ENCODE measurements at regions not wholly inside any gene's neighbourhood (a gene's known extent, or its start where the extent isn't known, plus 50 kb on each side); places are given as distances from the start of the nearest gene placed in this dataset.

DNA sequence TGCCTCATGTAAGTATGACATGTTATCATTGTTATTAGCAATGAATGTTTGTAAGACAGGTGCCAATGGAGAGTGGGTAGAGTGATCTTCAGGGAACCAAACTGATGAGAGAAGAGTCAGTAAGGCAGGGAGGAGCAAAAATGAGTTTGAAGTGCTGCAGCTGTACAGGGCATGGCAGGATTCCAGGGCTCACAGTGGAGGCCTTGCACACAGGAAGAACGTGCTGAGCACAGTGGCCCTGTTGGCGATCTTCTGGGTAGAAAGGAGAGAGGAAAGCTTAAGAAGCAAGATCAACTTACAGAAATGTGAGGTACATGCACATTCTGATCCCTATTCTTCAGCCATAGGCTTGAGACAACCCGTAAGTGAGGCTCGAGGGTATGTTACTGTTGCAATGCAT is 219.3 kb upstream of the TMEM45B start:
- Histone ChIP-seq H3K36me3 (ENCODE audit: control insufficient read depth, insufficient read depth, low read length) (no peaks in the 10 kb centered on the region), H2AFZ (ENCODE audit: low read depth, low read length) (no peak overlapping the region), H3K4me3 (no peak overlapping the region), H3K9me1 (ENCODE audit: control insufficient read depth, insufficient read depth, low read length) (no peaks in the 10 kb centered on the region), H3K27me3 (ENCODE audit: control insufficient read depth in 2 of 2, insufficient read depth in 2 of 2, low read length in 2 of 2) (peaks cover 0 to 6% of the 10 kb centered on the region in 2 experiments; a peak in 1 of 5 replicates), H3K4me2 (ENCODE audit: insufficient read depth, low read length) (no peak overlapping the region), H4K20me1 (replicated peaks; ENCODE audit: control insufficient read depth, insufficient read depth, low read length) (no peaks in the 10 kb centered on the region), H3K4me1 (replicated peaks in 1 of 2; ENCODE audit: control insufficient read depth in 2 of 2, insufficient read depth in 2 of 2, low read length in 2 of 2) (no peaks in the 10 kb centered on the region; a peak in 1 of 5 replicates), H3K9ac (ENCODE audit: insufficient read depth in 1 of 2, low read depth in 2 of 2, low read length in 2 of 2) (no peak overlapping the region), H3K79me2 (ENCODE audit: control insufficient read depth, insufficient read depth, low read length) (no peaks in the 10 kb centered on the region), H3K27ac (ENCODE audit: extremely low read depth, low read depth, low read length) (no peak overlapping the region), H3K9me3 (replicated peaks; ENCODE audit: control insufficient read depth, insufficient read depth, low read depth, low read length) (no peaks in the 10 kb centered on the region)
- ChIA-PET POLR2A (interaction anchor here (0.6 kb wide), 1 partner anchor 602 kb away, joined by 4 read pairs; no protein-coding TSS in a partner anchor), CTCF (ENCODE audit: low intra/inter-chr PET ratio) (no interaction called here)
- in situ Hi-C loops (cut with MboI) (no loop called here), intact Hi-C loops (cut with micrococcal nuclease) (no loop called here)
- DNase-seq (ENCODE audit: extremely low read depth in 1 of 4, low spot score in 3 of 4) (no peak), FAIRE-seq (no peak), ATAC-seq (no peak)
- no TSS peak for BruUV-seq (replicated peaks)
- WGBS (ENCODE audit: insufficient coverage, low coverage, missing lambda C conversion rate), result 17% methylated on average over 4 of the region's 4 CpGs
- no peak for TF ChIP-seq ZSCAN29 (IDR thresholded peaks at IDR 0.05)
- TF ChIP-seq ZNF24 (IDR thresholded peaks at IDR 0.05), result no peak
- no peak for TF ChIP-seq ZNF431 (CRISPR knock-in tag; IDR thresholded peaks at IDR 0.05)
- TF ChIP-seq ZC3H8 (IDR thresholded peaks at IDR 0.05), result no peak
- no peak for TF ChIP-seq ZNF707 (CRISPR knock-in tag; conservative IDR thresholded peaks at IDR 0.05)
- TF ChIP-seq ARID2 (IDR thresholded peaks at IDR 0.05), result no peak
- TF ChIP-seq MBD2 (IDR thresholded peaks at IDR 0.05; ENCODE audit: borderline replicate concordance, low read depth), result no peak
- TF ChIP-seq JUN (IDR thresholded peaks at IDR 0.05; ENCODE audit: borderline replicate concordance, low read depth, low read length), result no peak
- no peak for TF ChIP-seq JUN (CRISPR knock-in tag; IDR thresholded peaks at IDR 0.05; ENCODE audit: borderline replicate concordance)
- TF ChIP-seq NRF1 (conservative IDR thresholded peaks at IDR 0.05 in 1 of 2, IDR thresholded peaks at IDR 0.05 in 1 of 2), result no peak
- no peak for TF ChIP-seq ZNF780A (CRISPR knock-in tag; IDR thresholded peaks at IDR 0.05)
- TF ChIP-seq, protein P1, sequence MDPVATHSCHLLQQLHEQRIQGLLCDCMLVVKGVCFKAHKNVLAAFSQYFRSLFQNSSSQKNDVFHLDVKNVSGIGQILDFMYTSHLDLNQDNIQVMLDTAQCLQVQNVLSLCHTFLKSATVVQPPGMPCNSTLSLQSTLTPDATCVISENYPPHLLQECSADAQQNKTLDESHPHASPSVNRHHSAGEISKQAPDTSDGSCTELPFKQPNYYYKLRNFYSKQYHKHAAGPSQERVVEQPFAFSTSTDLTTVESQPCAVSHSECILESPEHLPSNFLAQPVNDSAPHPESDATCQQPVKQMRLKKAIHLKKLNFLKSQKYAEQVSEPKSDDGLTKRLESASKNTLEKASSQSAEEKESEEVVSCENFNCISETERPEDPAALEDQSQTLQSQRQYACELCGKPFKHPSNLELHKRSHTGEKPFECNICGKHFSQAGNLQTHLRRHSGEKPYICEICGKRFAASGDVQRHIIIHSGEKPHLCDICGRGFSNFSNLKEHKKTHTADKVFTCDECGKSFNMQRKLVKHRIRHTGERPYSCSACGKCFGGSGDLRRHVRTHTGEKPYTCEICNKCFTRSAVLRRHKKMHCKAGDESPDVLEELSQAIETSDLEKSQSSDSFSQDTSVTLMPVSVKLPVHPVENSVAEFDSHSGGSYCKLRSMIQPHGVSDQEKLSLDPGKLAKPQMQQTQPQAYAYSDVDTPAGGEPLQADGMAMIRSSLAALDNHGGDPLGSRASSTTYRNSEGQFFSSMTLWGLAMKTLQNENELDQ (CRISPR knock-in tag; IDR thresholded peaks at IDR 0.05; ENCODE audit: borderline replicate concordance), result no peak
- TF ChIP-seq, protein P2, sequence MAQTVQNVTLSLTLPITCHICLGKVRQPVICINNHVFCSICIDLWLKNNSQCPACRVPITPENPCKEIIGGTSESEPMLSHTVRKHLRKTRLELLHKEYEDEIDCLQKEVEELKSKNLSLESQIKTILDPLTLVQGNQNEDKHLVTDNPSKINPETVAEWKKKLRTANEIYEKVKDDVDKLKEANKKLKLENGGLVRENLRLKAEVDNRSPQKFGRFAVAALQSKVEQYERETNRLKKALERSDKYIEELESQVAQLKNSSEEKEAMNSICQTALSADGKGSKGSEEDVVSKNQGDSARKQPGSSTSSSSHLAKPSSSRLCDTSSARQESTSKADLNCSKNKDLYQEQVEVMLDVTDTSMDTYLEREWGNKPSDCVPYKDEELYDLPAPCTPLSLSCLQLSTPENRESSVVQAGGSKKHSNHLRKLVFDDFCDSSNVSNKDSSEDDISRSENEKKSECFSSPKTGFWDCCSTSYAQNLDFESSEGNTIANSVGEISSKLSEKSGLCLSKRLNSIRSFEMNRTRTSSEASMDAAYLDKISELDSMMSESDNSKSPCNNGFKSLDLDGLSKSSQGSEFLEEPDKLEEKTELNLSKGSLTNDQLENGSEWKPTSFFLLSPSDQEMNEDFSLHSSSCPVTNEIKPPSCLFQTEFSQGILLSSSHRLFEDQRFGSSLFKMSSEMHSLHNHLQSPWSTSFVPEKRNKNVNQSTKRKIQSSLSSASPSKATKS (CRISPR knock-in tag; IDR thresholded peaks at IDR 0.05), result no peak
- no peak for TF ChIP-seq ZNF699 (CRISPR knock-in tag; IDR thresholded peaks at IDR 0.05; ENCODE audit: insufficient replicate concordance)
- TF ChIP-seq, protein P3, sequence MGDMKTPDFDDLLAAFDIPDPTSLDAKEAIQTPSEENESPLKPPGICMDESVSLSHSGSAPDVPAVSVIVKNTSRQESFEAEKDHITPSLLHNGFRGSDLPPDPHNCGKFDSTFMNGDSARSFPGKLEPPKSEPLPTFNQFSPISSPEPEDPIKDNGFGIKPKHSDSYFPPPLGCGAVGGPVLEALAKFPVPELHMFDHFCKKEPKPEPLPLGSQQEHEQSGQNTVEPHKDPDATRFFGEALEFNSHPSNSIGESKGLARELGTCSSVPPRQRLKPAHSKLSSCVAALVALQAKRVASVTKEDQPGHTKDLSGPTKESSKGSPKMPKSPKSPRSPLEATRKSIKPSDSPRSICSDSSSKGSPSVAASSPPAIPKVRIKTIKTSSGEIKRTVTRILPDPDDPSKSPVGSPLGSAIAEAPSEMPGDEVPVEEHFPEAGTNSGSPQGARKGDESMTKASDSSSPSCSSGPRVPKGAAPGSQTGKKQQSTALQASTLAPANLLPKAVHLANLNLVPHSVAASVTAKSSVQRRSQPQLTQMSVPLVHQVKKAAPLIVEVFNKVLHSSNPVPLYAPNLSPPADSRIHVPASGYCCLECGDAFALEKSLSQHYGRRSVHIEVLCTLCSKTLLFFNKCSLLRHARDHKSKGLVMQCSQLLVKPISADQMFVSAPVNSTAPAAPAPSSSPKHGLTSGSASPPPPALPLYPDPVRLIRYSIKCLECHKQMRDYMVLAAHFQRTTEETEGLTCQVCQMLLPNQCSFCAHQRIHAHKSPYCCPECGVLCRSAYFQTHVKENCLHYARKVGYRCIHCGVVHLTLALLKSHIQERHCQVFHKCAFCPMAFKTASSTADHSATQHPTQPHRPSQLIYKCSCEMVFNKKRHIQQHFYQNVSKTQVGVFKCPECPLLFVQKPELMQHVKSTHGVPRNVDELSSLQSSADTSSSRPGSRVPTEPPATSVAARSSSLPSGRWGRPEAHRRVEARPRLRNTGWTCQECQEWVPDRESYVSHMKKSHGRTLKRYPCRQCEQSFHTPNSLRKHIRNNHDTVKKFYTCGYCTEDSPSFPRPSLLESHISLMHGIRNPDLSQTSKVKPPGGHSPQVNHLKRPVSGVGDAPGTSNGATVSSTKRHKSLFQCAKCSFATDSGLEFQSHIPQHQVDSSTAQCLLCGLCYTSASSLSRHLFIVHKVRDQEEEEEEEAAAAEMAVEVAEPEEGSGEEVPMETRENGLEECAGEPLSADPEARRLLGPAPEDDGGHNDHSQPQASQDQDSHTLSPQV (IDR thresholded peaks at IDR 0.05), result no peak

All from K562 (cell line).